Activated CD4-positive, alpha-beta memory T cell treated with anti-CD3 and anti-CD28 coated beads, Interleukin-2, amount 10 ng/mL, durations not matched to agents 7 days and 5 days (primary cell): ENCODE measurements at regions not wholly inside any gene's neighbourhood (a gene's known extent, or its start where the extent isn't known, plus 50 kb on each side); places are given as distances from the start of the nearest gene placed in this dataset.
"Not testable (repeated sequence)": the region's sequence is repeated elsewhere in the genome, so short reads cannot be mapped to it uniquely, and the experiment has no call there.

Experiments used
- CTCF ChIA-PET: fragments of 350-600 bp; sonication (Branson Sonifier 250); formaldehyde crosslinking; loops from one replicate; lab custom pipeline; 2021; ENCODE audit warnings: antibody characterized with exemption, inconsistent platforms; lab: Charles Lee
- POLR2A ChIA-PET: fragments of 350-600 bp; sonication (Branson Sonifier 250); formaldehyde crosslinking; loops from one replicate; lab custom pipeline; 2021; ENCODE audit warnings: antibody characterized with exemption; lab: Charles Lee
- DNase-seq: peaks from one replicate; pipeline ENCODE4 v3.0.0-alpha.2; 2020
- H3K27ac Mint-ChIP-seq: one replicate; pipeline ENCODE4 v1.8.0; 2021; ENCODE audit warnings: mild to moderate bottlenecking, mixed read lengths
- H3K27me3 Mint-ChIP-seq: one replicate; pipeline ENCODE4 v1.8.0; 2021; ENCODE audit warnings: mixed read lengths
- H3K36me3 Mint-ChIP-seq: one replicate; pipeline ENCODE4 v1.8.0; 2021; ENCODE audit warnings: low read depth, mixed read lengths
- H3K4me1 Mint-ChIP-seq: one replicate; pipeline ENCODE4 v1.8.0; 2021; ENCODE audit warnings: mixed read lengths
- H3K4me3 Mint-ChIP-seq: one replicate; pipeline ENCODE4 v1.8.0; 2021; ENCODE audit warnings: mild to moderate bottlenecking, mixed read lengths
- H3K9me3 Mint-ChIP-seq: one replicate; pipeline ENCODE4 v1.8.0; 2021; ENCODE audit warnings: mixed read lengths

DNA sequence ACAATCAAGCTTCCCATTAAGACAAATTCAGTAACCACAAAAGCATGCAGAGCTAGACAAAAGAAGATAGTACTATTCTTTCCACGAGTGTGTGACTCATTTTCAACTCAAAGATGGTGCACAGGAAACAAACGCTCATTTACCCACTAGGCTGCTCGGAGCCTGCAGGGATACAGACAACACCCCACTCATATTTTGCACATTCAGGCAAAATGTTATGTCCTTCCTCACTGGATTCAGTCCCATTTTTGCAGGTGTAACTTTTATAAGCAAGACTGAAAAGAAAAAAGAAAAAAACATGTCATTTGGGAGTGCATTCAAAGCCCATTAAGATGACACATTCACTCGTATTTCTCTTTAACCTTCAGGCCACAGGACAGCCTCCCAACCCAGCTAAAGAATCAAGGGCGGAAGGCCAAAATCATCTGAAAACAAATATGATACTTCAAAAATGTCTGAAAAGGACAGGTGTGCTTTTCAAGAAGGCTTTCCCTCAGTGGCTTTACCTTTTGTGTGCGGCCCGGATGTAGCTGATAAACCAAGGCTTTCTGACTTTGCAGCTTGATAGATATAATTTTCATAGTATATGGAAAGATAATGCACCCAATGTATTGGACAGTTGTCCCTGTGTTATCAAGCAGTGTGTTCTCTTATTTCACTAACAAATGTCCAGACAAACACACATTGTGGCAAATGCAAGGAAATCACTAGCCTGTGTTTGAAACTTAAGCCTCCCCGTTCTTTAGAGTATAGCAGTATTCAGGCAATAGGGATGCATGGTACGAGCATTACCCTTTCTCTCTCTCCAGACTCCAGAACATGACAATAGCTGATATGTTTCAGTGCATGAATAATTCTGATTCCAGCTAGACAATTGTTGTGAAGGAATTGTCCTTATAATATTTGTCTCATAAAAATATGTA lies 147.8 kb upstream of the KRR1 start:
- no peak overlapping the region for H3K4me3 Mint-ChIP-seq
- DNase-seq: peak; percentile 41
- CTCF ChIA-PET: interaction anchor here (1.4 to 1.9 kb wide), 2 partner anchors 18 to 131 kb away, joined by 3 to 6 read pairs; no protein-coding TSS in a partner anchor

GRCh38 chr12:75658286-75658685 lies 146.9 kb upstream of the KRR1 start:
- CTCF ChIA-PET: interaction anchor here (1.4 to 1.9 kb wide), 2 partner anchors 17 to 130 kb away, joined by 3 to 6 read pairs; no protein-coding TSS in a partner anchor
- POLR2A ChIA-PET: interaction anchor here (1.2 to 1.9 kb wide), 3 partner anchors 14 to 374 kb away, joined by 3 to 7 read pairs (median 4); no protein-coding TSS in a partner anchor
- H3K4me1 Mint-ChIP-seq: peaks cover 39% of the 10 kb centered on the region

More for the DNA sequence above, 147.8 kb upstream of the KRR1 start:
- POLR2A ChIA-PET: interaction anchor here (1.0 to 1.9 kb wide), 4 partner anchors 17 to 362 kb away, joined by 3 to 7 read pairs (median 4); partner anchors contain the start of gene GLIPR1
- Mint-ChIP-seq H3K9me3 (no peaks in the 10 kb centered on the region), H3K4me1 (peaks cover 37% of the 10 kb centered on the region), H3K36me3 (peaks cover 2% of the 10 kb centered on the region), H3K27me3 (peaks cover 5% of the 10 kb centered on the region), H3K27ac (peak overlapping the region; percentile 29)

GRCh38 chr12:75657831-75658230 lies 146.4 kb upstream of the KRR1 start:
- Mint-ChIP-seq H3K27me3 (peaks cover 6% of the 10 kb centered on the region), H3K27ac (no peak overlapping the region), H3K36me3 (peaks cover 5% of the 10 kb centered on the region), H3K4me1 (peaks cover 39% of the 10 kb centered on the region), H3K4me3 (no peak overlapping the region), H3K9me3 (no peaks in the 10 kb centered on the region)
- DNase-seq: no peak
- POLR2A ChIA-PET: interaction anchor here (1.2 to 1.9 kb wide), 3 partner anchors 13 to 375 kb away, joined by 3 to 7 read pairs (median 4); no protein-coding TSS in a partner anchor
- CTCF ChIA-PET: interaction anchor here (1.4 to 1.9 kb wide), 2 partner anchors 16 to 130 kb away, joined by 3 to 6 read pairs; no protein-coding TSS in a partner anchor

More at GRCh38 chr12:75658286-75658685, 146.9 kb upstream of the KRR1 start:
- H3K36me3 Mint-ChIP-seq: peaks cover 4% of the 10 kb centered on the region
- H3K9me3 Mint-ChIP-seq: no peaks in the 10 kb centered on the region
- H3K4me3 Mint-ChIP-seq: no peak overlapping the region
- DNase-seq: no peak
- H3K27me3 Mint-ChIP-seq: peaks cover 5% of the 10 kb centered on the region
- H3K27ac Mint-ChIP-seq: no peak overlapping the region

DNA sequence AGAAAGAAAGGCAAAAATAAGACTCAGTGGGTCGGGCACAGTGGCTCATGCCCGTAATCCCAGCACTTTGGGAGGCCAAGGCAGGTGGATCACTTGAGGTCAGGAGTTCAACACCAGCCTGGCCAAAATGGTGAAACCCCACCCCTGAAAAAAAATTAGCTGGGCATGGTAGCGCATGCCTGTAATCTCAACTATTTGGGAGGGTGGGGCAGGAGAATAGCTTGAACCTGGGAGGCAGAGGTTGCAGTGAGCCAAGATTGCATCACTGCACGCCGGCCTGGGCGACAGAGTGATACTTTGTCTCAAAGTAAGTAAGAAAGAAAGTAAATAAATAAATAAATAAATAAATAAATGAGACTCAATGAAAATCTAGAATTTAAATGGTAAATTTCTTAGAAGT lies 145.9 kb upstream of the KRR1 start:
- DNase-seq, H3K4me3 Mint-ChIP-seq, H3K36me3 Mint-ChIP-seq, H3K27me3 Mint-ChIP-seq, H3K27ac Mint-ChIP-seq, H3K9me3 Mint-ChIP-seq: not testable (repeated sequence)
- CTCF ChIA-PET: interaction anchor here (1.4 kb wide), 1 partner anchor 129 kb away, joined by 3 read pairs; no protein-coding TSS in a partner anchor
- POLR2A ChIA-PET: interaction anchor here (1.2 kb wide), 2 partner anchors 13 to 375 kb away, joined by 3 to 4 read pairs; no protein-coding TSS in a partner anchor
- H3K4me1 Mint-ChIP-seq: peaks cover 39% of the 10 kb centered on the region

- H3K27ac Mint-ChIP-seq: no peak overlapping the region
- POLR2A ChIA-PET: interaction anchor here (2.4 kb wide), 1 partner anchor 15 kb away, joined by 15 read pairs; no protein-coding TSS in a partner anchor
- CTCF ChIA-PET: no interaction called here
Observed at GRCh38 chr12:75656648-75657047, 145.2 kb upstream of the KRR1 start.

DNA sequence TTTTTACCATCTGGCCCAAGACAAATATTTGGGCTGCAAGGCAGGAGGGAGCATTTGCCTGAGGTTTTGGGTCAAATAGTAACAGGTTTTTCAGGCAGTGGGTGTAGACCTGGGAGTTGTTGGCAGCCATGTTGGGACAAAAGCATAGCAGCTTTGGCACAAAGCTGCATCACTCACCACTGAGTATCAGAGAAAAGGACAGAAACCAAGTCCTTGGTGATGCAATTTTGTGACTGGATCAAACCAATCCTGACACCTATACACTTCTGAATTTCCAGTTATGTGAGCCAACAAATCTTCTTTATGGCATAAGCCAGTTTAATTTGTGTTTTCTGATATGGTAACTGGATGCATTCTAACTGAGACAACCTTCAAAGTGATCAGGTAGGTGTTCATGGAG lies 144.8 kb upstream of the KRR1 start:
- no peak for DNase-seq
- ChIA-PET POLR2A (interaction anchor here (2.4 kb wide), 1 partner anchor 14 kb away, joined by 15 read pairs; no protein-coding TSS in a partner anchor), CTCF (no interaction called here)
- Mint-ChIP-seq H3K36me3 (peaks cover 5% of the 10 kb centered on the region), H3K4me3 (no peak overlapping the region), H3K4me1 (peaks cover 39% of the 10 kb centered on the region), H3K27me3 (peaks cover 16% of the 10 kb centered on the region), H3K9me3 (no peaks in the 10 kb centered on the region), H3K27ac (peak overlapping the region; percentile 83)

More at GRCh38 chr12:75656648-75657047, 145.2 kb upstream of the KRR1 start:
- Mint-ChIP-seq H3K36me3 (peaks cover 5% of the 10 kb centered on the region), H3K9me3 (no peaks in the 10 kb centered on the region), H3K27me3 (peaks cover 12% of the 10 kb centered on the region), H3K4me1 (peaks cover 39% of the 10 kb centered on the region), H3K4me3 (no peak overlapping the region)
- DNase-seq: no peak

DNA sequence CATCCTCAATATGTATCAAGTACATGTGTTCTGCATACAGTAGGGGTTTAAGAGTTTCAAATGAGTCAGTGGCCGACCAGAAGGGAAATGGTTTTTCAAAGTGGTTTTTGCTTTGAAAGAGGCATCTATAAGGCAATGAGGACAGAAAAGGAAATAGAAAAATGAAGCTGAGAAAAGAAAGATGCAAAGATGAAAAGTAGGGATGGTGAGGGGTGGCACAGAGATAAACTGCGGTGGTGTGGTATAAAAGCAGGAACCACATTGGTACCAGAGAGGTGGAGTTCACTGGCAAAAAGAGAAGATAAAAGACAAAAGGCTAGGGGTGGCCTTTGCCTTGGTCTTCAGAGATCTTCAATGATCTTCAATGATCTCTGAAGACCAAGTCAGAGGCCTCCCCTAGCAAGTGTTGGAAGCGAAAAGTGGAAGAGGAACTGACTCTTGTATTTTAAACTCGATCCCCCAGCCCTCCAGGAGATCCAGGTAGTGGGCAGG lies 144.0 kb upstream of the KRR1 start:
- peak; percentile 41 for DNase-seq
- H3K4me1 Mint-ChIP-seq: peaks cover 39% of the 10 kb centered on the region
- ChIA-PET POLR2A (interaction anchor here (1.7 to 2.4 kb wide), 2 partner anchors 14 to 18 kb away, joined by 4 to 15 read pairs; no protein-coding TSS in a partner anchor), CTCF (no interaction called here)
- peaks cover 5% of the 10 kb centered on the region for H3K36me3 Mint-ChIP-seq
- H3K9me3 Mint-ChIP-seq: no peaks in the 10 kb centered on the region
- peaks cover 21% of the 10 kb centered on the region for H3K27me3 Mint-ChIP-seq
- H3K27ac Mint-ChIP-seq: peak overlapping the region; percentile 83
- H3K4me3 Mint-ChIP-seq: no peak overlapping the region

GRCh38 chr12:75651342-75651695 lies 139.9 kb upstream of the KRR1 start:
- Mint-ChIP-seq H3K9me3 (no peaks in the 10 kb centered on the region), H3K4me1 (peaks cover 24% of the 10 kb centered on the region), H3K4me3 (no peak overlapping the region), H3K27me3 (peaks cover 29% of the 10 kb centered on the region), H3K36me3 (peaks cover 5% of the 10 kb centered on the region), H3K27ac (no peak overlapping the region)
- POLR2A ChIA-PET: interaction anchor here (1.5 kb wide), 1 partner anchor 8 kb away, joined by 4 read pairs; no protein-coding TSS in a partner anchor
- no peak for DNase-seq
- CTCF ChIA-PET: interaction anchor here (1.7 kb wide), 1 partner anchor 10 kb away, joined by 6 read pairs; no protein-coding TSS in a partner anchor

- H3K9me3 Mint-ChIP-seq: no peaks in the 10 kb centered on the region
- CTCF ChIA-PET: interaction anchor here (0.5 to 1.7 kb wide), 2 partner anchors 9 to 301 kb away, joined by 3 to 6 read pairs; no protein-coding TSS in a partner anchor
- peaks cover 5% of the 10 kb centered on the region for H3K36me3 Mint-ChIP-seq
- POLR2A ChIA-PET: interaction anchor here (1.5 kb wide), 1 partner anchor 8 kb away, joined by 4 read pairs; no protein-coding TSS in a partner anchor
- H3K4me3 Mint-ChIP-seq: no peak overlapping the region
- DNase-seq: no peak
- no peak overlapping the region for H3K27ac Mint-ChIP-seq
- peaks cover 19% of the 10 kb centered on the region for H3K4me1 Mint-ChIP-seq
- H3K27me3 Mint-ChIP-seq: peaks cover 29% of the 10 kb centered on the region
Observed at GRCh38 chr12:75650595-75651341, 139.4 kb upstream of the KRR1 start.

DNA sequence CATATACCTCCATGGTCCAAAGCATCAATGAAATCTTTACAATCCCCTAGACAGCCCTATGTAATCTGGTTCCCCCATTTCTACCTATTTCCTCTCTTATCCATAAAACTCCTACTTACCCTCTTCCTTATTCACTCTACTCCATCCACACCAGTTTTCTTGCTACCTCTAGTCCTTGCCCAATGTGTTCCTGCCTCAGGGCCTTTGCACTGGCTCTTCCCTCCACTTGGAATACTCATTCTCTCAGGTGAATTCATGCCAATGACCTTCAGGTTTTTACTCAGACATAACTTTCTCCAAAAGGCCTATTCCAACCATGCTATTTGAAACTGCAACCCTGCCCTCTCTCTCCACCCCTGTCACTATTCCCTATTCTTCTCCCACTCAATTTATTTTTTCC lies 138.7 kb upstream of the KRR1 start:
- Mint-ChIP-seq H3K27me3 (peaks cover 29% of the 10 kb centered on the region), H3K4me3 (no peak overlapping the region), H3K4me1 (peaks cover 15% of the 10 kb centered on the region), H3K9me3 (no peaks in the 10 kb centered on the region), H3K27ac (no peak overlapping the region), H3K36me3 (peaks cover 3% of the 10 kb centered on the region)
- no peak for DNase-seq
- CTCF ChIA-PET: no interaction called here
- POLR2A ChIA-PET: no interaction called here

GRCh38 chr12:75648856-75649255 lies 137.4 kb upstream of the KRR1 start:
- CTCF ChIA-PET: no interaction called here

More at GRCh38 chr12:75648856-75649255, 137.4 kb upstream of the KRR1 start:
- DNase-seq: no peak
- Mint-ChIP-seq H3K4me3 (no peak overlapping the region), H3K36me3 (peaks cover 3% of the 10 kb centered on the region), H3K9me3 (no peaks in the 10 kb centered on the region), H3K4me1 (peaks cover 13% of the 10 kb centered on the region), H3K27me3 (peaks cover 29% of the 10 kb centered on the region), H3K27ac (no peak overlapping the region)
- POLR2A ChIA-PET: no interaction called here
